Natural killer cell treated with Interleukin-12 subunit alpha and Interleukin-12 subunit beta and Interleukin-15 and Interleukin-18, amount 100 ng/mL, for 72 hours (primary cell): ENCODE measurements at regions not wholly inside any gene's neighbourhood (a gene's known extent, or its start where the extent isn't known, plus 50 kb on each side); places are given as distances from the start of the nearest gene placed in this dataset.
"Not testable (repeated sequence)": the region's sequence is repeated elsewhere in the genome, so short reads cannot be mapped to it uniquely, and the experiment has no call there.

Experiments
- ATAC-seq, 2 donors: fragments of 150-1000 bp; cut with Tn5 transposase in 1 of 2; sonication (Bioruptor Pico), chemical (Tn5 transposase) in 1 of 2; 2 replicates each; pipeline ENCODE4 v1.10.0; 2021
- DNase-seq: peaks from one replicate; pipeline ENCODE4 v3.0.0; 2022; ENCODE audit warnings: low spot score
- H3K27ac Mint-ChIP-seq, 2 donors: 1 replicate in 1 of 2; 2 replicates in 1 of 2; pipeline ENCODE4 v1.8.0; 2022; ENCODE audit warnings: mixed read lengths in 2 of 2, mild to moderate bottlenecking in 1 of 2, moderate library complexity in 1 of 2
- H3K27me3 Mint-ChIP-seq, 2 donors: 1 replicate in 1 of 2; 2 replicates in 1 of 2; pipeline ENCODE4 v1.8.0; 2022; ENCODE audit warnings: mixed read lengths in 2 of 2
- H3K36me3 Mint-ChIP-seq: one replicate; pipeline ENCODE4 v1.8.0; 2022; ENCODE audit warnings: mixed read lengths
- H3K4me1 Mint-ChIP-seq, 2 donors: 1 replicate in 1 of 2; 2 replicates in 1 of 2; pipeline ENCODE4 v1.8.0; 2022; ENCODE audit warnings: low read depth in 2 of 2, mixed read lengths in 2 of 2, mild to moderate bottlenecking in 1 of 2
- H3K4me3 Mint-ChIP-seq: one replicate; pipeline ENCODE4 v1.8.0; 2022; ENCODE audit warnings: mixed read lengths
- H3K9me3 Mint-ChIP-seq: 2 replicates; pipeline ENCODE4 v1.8.0; 2022; ENCODE audit warnings: mixed read lengths

GRCh38 chr1:83479591-83480239 lies 519.2 kb downstream of the TTLL7 start:
- DNase-seq, H3K27ac Mint-ChIP-seq, ATAC-seq, H3K27me3 Mint-ChIP-seq, H3K4me1 Mint-ChIP-seq, H3K4me3 Mint-ChIP-seq, H3K36me3 Mint-ChIP-seq: not testable (repeated sequence)
- peaks cover 16% of the 10 kb centered on the region for H3K9me3 Mint-ChIP-seq

GRCh38 chr1:83478127-83478526 lies 520.8 kb downstream of the TTLL7 start:
- H3K27ac Mint-ChIP-seq, DNase-seq, ATAC-seq, H3K4me3 Mint-ChIP-seq, H3K4me1 Mint-ChIP-seq, H3K27me3 Mint-ChIP-seq, H3K36me3 Mint-ChIP-seq: not testable (repeated sequence)
- peaks cover 15% of the 10 kb centered on the region for H3K9me3 Mint-ChIP-seq

GRCh38 chr1:83476518-83476917 lies 522.4 kb downstream of the TTLL7 start:
- peaks cover 13% of the 10 kb centered on the region for H3K9me3 Mint-ChIP-seq
- not testable (repeated sequence) for H3K36me3 Mint-ChIP-seq

GRCh38 chr1:83474946-83475345 lies 524.0 kb downstream of the TTLL7 start:
- not testable (repeated sequence) for DNase-seq, H3K27me3 Mint-ChIP-seq, H3K36me3 Mint-ChIP-seq, H3K4me1 Mint-ChIP-seq, H3K9me3 Mint-ChIP-seq, H3K4me3 Mint-ChIP-seq, H3K27ac Mint-ChIP-seq, ATAC-seq

More at GRCh38 chr1:83476518-83476917, 522.4 kb downstream of the TTLL7 start:
- not testable (repeated sequence) for DNase-seq, H3K4me1 Mint-ChIP-seq, H3K27me3 Mint-ChIP-seq, H3K27ac Mint-ChIP-seq, H3K4me3 Mint-ChIP-seq, ATAC-seq

- not testable (repeated sequence) for H3K4me1 Mint-ChIP-seq, H3K27me3 Mint-ChIP-seq, DNase-seq, H3K36me3 Mint-ChIP-seq, H3K9me3 Mint-ChIP-seq, H3K27ac Mint-ChIP-seq, ATAC-seq, H3K4me3 Mint-ChIP-seq
Measured at GRCh38 chr1:83473986-83474385, 524.9 kb downstream of the TTLL7 start.

GRCh38 chr1:83472066-83472465 lies 526.9 kb downstream of the TTLL7 start:
- not testable (repeated sequence) for H3K4me1 Mint-ChIP-seq, H3K9me3 Mint-ChIP-seq

GRCh38 chr1:83471272-83471671 lies 527.7 kb downstream of the TTLL7 start:
- not testable (repeated sequence) for H3K36me3 Mint-ChIP-seq, H3K9me3 Mint-ChIP-seq, DNase-seq, ATAC-seq, H3K27me3 Mint-ChIP-seq, H3K27ac Mint-ChIP-seq, H3K4me1 Mint-ChIP-seq, H3K4me3 Mint-ChIP-seq

More at GRCh38 chr1:83472066-83472465, 526.9 kb downstream of the TTLL7 start:
- ATAC-seq, H3K36me3 Mint-ChIP-seq, H3K27me3 Mint-ChIP-seq, H3K27ac Mint-ChIP-seq, DNase-seq, H3K4me3 Mint-ChIP-seq: not testable (repeated sequence)

GRCh38 chr1:83468336-83468735 lies 530.6 kb downstream of the TTLL7 start:
- not testable (repeated sequence) for H3K27me3 Mint-ChIP-seq, H3K27ac Mint-ChIP-seq, H3K4me3 Mint-ChIP-seq, H3K9me3 Mint-ChIP-seq, H3K4me1 Mint-ChIP-seq, H3K36me3 Mint-ChIP-seq, ATAC-seq, DNase-seq

GRCh38 chr1:83457735-83458248 lies 541.1 kb downstream of the TTLL7 start:
- not testable (repeated sequence) for ATAC-seq, H3K4me1 Mint-ChIP-seq, H3K4me3 Mint-ChIP-seq, DNase-seq, H3K27me3 Mint-ChIP-seq, H3K36me3 Mint-ChIP-seq, H3K27ac Mint-ChIP-seq, H3K9me3 Mint-ChIP-seq

- not testable (repeated sequence) for ATAC-seq, H3K9me3 Mint-ChIP-seq, H3K27ac Mint-ChIP-seq, H3K36me3 Mint-ChIP-seq, H3K4me3 Mint-ChIP-seq, H3K27me3 Mint-ChIP-seq, H3K4me1 Mint-ChIP-seq, DNase-seq
Measured at GRCh38 chr1:83457281-83457680, 541.7 kb downstream of the TTLL7 start.

GRCh38 chr1:83455753-83456152 lies 543.2 kb downstream of the TTLL7 start:
- not testable (repeated sequence) for H3K9me3 Mint-ChIP-seq, DNase-seq, H3K36me3 Mint-ChIP-seq, ATAC-seq, H3K27me3 Mint-ChIP-seq, H3K27ac Mint-ChIP-seq, H3K4me1 Mint-ChIP-seq, H3K4me3 Mint-ChIP-seq

GRCh38 chr1:83445873-83446272 lies 553.1 kb downstream of the TTLL7 start:
- ATAC-seq, DNase-seq, H3K36me3 Mint-ChIP-seq, H3K27me3 Mint-ChIP-seq, H3K4me1 Mint-ChIP-seq, H3K4me3 Mint-ChIP-seq, H3K27ac Mint-ChIP-seq, H3K9me3 Mint-ChIP-seq: not testable (repeated sequence)

- H3K9me3 Mint-ChIP-seq, H3K27ac Mint-ChIP-seq, H3K4me1 Mint-ChIP-seq, H3K27me3 Mint-ChIP-seq, ATAC-seq, H3K4me3 Mint-ChIP-seq, DNase-seq, H3K36me3 Mint-ChIP-seq: not testable (repeated sequence)
Measured at GRCh38 chr1:83442412-83442811, 556.5 kb downstream of the TTLL7 start.

- not testable (repeated sequence) for H3K27me3 Mint-ChIP-seq, H3K36me3 Mint-ChIP-seq, ATAC-seq, H3K4me3 Mint-ChIP-seq, H3K9me3 Mint-ChIP-seq, H3K27ac Mint-ChIP-seq, H3K4me1 Mint-ChIP-seq, DNase-seq
Measured at GRCh38 chr1:83440586-83440985, 558.3 kb downstream of the TTLL7 start.

- ATAC-seq, H3K27ac Mint-ChIP-seq, H3K4me1 Mint-ChIP-seq: not testable (repeated sequence)
Measured at GRCh38 chr1:83440021-83440420, 558.9 kb downstream of the TTLL7 start.

More at GRCh38 chr1:83440021-83440420, 558.9 kb downstream of the TTLL7 start:
- not testable (repeated sequence) for DNase-seq, H3K4me3 Mint-ChIP-seq, H3K9me3 Mint-ChIP-seq, H3K27me3 Mint-ChIP-seq, H3K36me3 Mint-ChIP-seq
